Neutrophil (primary cell): ENCODE measurements at regions not wholly inside any gene's neighbourhood (a gene's known extent, or its start where the extent isn't known, plus 50 kb on each side); places are given as distances from the start of the nearest gene placed in this dataset.

Source experiments
- H3K27ac ChIP-seq: fragments of 200-600 bp; sonication (generic); 2 replicates; pipeline ENCODE4 v1.5.1; 2016; ENCODE audit warnings: mild to moderate bottlenecking, moderate library complexity
- H3K27me3 ChIP-seq: fragments of 200-600 bp; sonication (generic); 2 replicates; pipeline ENCODE4 v1.6.0; 2016; ENCODE audit warnings: mild to moderate bottlenecking
- H3K36me3 ChIP-seq: fragments of 200-600 bp; sonication (generic); 2 replicates; pipeline ENCODE4 v1.5.1; 2017
- H3K4me1 ChIP-seq, 2 experiments: fragments of 200-600 bp in 1 of 2; sonication (generic) in 1 of 2; 1 replicate in 1 of 2; 2 replicates in 1 of 2; pipeline versions ENCODE4 v1.5.1 to v1.6.1; 2013 to 2016; ENCODE audit warnings: low read depth in 1 of 2, low read length in 1 of 2, mild to moderate bottlenecking in 1 of 2, moderate library complexity in 1 of 2; ENCODE audit not compliant: control insufficient read depth in 1 of 2, insufficient read depth in 1 of 2
- H3K4me3 ChIP-seq, 2 experiments: fragments of 200-600 bp in 1 of 2; sonication (generic) in 1 of 2; 1 replicate in 1 of 2; 2 replicates in 1 of 2; pipeline ENCODE4 v1.5.1; 2013 to 2016; ENCODE audit warnings: low read depth in 1 of 2, low read length in 1 of 2, mild to moderate bottlenecking in 1 of 2, moderate library complexity in 1 of 2
- H3K9me3 ChIP-seq: fragments of 200-600 bp; sonication (generic); 2 replicates; pipeline ENCODE4 v1.5.1; 2016
- CTCF ChIP-seq: fragments of 200-600 bp; sonication (generic); IDR thresholded peaks from 2 replicates; pipeline ENCODE4 v1.5.1; 2016; ENCODE audit warnings: antibody characterized with exemption

GRCh38 chr6:120899932-120900331 lies 434.3 kb downstream of the TBC1D32 start:
- TF ChIP-seq CTCF, result no peak
- no peak overlapping the region for H3K27ac ChIP-seq
- no peaks in the 10 kb centered on the region for H3K36me3 ChIP-seq
- H3K9me3 ChIP-seq, result no peaks in the 10 kb centered on the region
- H3K27me3 ChIP-seq, result no peaks in the 10 kb centered on the region
- H3K4me1 ChIP-seq, result no peaks in the 10 kb centered on the region
- H3K4me3 ChIP-seq, result no peak overlapping the region

GRCh38 chr6:120894077-120894476 lies 440.2 kb downstream of the TBC1D32 start:
- H3K9me3 ChIP-seq, result no peaks in the 10 kb centered on the region
- no peaks in the 10 kb centered on the region for H3K36me3 ChIP-seq
- no peak for TF ChIP-seq CTCF
- no peak overlapping the region for H3K27ac ChIP-seq
- no peaks in the 10 kb centered on the region for H3K4me1 ChIP-seq
- no peaks in the 10 kb centered on the region for H3K27me3 ChIP-seq
- no peak overlapping the region for H3K4me3 ChIP-seq

DNA sequence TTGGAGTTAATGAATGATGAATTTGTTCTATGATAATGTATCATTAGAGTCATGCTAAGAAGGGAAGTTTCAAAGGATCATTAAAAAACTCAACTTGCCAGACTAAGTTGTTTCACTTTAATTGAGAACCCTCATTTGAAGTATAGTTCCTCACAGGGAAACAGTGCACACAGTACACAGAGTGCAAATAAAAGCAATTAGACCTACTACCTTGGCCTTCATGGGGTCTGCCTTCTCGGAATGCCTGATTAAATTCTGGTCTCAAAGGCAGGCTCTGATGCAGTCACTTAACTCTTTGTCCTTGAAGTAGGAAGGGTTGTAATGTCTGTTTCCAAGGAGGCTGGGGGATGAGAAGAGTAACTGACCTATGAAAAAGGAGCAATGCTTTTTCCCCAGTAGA lies 457.3 kb downstream of the TBC1D32 start:
- TF ChIP-seq CTCF, result no peak
- H3K36me3 ChIP-seq, result no peaks in the 10 kb centered on the region
- no peaks in the 10 kb centered on the region for H3K4me1 ChIP-seq
- no peaks in the 10 kb centered on the region for H3K27me3 ChIP-seq
- no peak overlapping the region for H3K27ac ChIP-seq
- H3K4me3 ChIP-seq, result no peak overlapping the region
- H3K9me3 ChIP-seq, result no peaks in the 10 kb centered on the region

GRCh38 chr6:120876424-120876823 lies 457.9 kb downstream of the TBC1D32 start:
- Histone ChIP-seq H3K9me3 (no peaks in the 10 kb centered on the region), H3K4me1 (no peaks in the 10 kb centered on the region), H3K4me3 (no peak overlapping the region), H3K27me3 (no peaks in the 10 kb centered on the region), H3K36me3 (no peaks in the 10 kb centered on the region), H3K27ac (no peak overlapping the region)
- no peak for TF ChIP-seq CTCF

DNA sequence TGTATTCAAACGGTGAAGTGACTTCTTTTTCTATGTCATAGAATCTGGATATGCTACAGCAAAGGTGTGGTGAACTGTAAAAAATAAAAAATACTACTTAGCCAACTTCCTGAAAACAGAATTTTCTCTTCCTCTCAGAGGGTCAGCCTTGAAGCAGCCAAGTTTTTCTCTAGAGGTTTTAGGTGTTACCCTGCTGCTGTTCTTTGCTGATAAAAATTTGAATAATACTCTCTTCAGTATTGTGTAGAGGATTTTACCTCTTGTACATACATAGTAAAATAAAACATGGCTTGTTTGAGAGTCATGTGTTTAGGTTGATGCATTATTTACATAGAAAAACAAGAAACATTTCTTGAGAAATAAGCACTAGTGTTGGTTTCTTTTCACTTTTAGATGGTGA lies 458.4 kb downstream of the TBC1D32 start:
- TF ChIP-seq CTCF, result no peak
- Histone ChIP-seq H3K27me3 (no peaks in the 10 kb centered on the region), H3K36me3 (no peaks in the 10 kb centered on the region), H3K4me1 (no peaks in the 10 kb centered on the region), H3K27ac (no peak overlapping the region), H3K9me3 (no peaks in the 10 kb centered on the region), H3K4me3 (no peak overlapping the region)

DNA sequence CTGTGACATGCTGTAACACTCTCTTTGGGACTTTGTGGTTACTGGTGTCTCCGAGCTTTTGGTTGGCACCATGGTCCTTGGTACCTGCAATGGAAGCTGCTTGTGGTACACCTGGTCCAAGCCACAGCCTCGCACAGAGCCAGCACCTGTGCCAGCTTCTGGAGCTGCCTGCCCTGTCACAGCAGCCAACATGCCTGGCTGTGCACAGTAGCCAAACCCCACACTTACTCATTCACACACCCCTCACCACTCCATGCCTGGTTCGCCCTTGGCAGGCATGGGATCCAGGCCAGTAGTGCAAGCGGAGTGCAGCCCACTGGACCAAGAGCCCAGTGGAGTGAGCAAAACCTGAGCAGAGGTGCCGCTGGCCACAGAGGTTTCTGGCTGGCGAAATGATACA lies 459.9 kb downstream of the TBC1D32 start:
- Histone ChIP-seq H3K27me3 (no peaks in the 10 kb centered on the region), H3K9me3 (no peaks in the 10 kb centered on the region), H3K27ac (no peak overlapping the region), H3K36me3 (no peaks in the 10 kb centered on the region), H3K4me3 (no peak overlapping the region), H3K4me1 (no peaks in the 10 kb centered on the region)
- TF ChIP-seq CTCF, result no peak
